ENCODE measurements at regions not wholly inside any gene's neighbourhood (a gene's known extent, or its start where the extent isn't known, plus 50 kb on each side); places are given as distances from the start of the nearest gene placed in this dataset.

DNA sequence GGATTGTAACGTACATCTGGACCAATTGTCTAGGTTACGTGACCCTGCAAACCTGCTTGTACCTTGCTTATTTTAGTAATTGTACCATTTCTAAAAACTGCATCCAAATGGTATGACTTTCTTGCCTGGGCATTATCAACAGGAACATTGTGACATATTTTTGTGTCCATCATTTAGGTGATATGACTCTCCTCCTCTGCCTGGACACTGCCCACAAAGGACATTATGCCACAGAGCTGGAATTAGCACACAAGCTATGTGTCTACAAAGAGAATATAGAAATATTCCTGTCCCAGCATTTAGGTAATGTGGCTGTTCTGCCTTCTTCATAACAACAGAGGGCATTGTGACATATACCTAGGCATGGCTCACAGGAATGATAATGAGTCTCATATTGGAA lies 1153.7 kb upstream of the AMELY start:
- TF ChIP-seq EZH2phosphoT487 (IDR thresholded peaks at IDR 0.05; ENCODE audit: borderline replicate concordance, low read depth, low read length) = no peak
- TF ChIP-seq CTCF (conservative IDR thresholded peaks at IDR 0.05; ENCODE audit: low read length) = no peak

DNA sequence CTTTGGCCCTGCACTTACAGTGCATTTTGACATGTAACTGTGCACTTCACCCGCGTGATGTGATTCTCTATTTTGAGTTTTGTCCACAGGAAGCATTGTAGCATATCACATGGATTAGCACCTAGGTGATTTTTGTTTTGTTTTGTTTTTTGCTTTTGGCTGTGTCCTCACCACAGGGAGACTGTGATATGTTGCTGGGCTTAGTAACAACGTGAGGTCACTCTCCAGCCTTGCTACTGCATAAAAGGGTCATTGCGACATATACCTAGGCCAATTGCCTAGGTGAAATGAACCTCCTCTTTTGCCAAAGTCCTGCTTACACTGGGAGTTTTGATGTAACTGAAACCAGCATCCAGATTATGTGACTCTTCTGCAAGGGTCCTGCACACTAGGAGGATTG lies 1152.9 kb upstream of the AMELY start:
- no peaks in the 10 kb centered on the region for H3K9me3 ChIP-seq (ENCODE audit: low read length)
- no peak overlapping the region for H3K27ac ChIP-seq (ENCODE audit: low read depth, low read length, poor library complexity, severe bottlenecking)
- H3K4me3 ChIP-seq (ENCODE audit: low read depth, low read length, poor library complexity, severe bottlenecking) = no peak overlapping the region
- TF ChIP-seq CTCF (conservative IDR thresholded peaks at IDR 0.05; ENCODE audit: low read length) (no peak), EZH2phosphoT487 (IDR thresholded peaks at IDR 0.05; ENCODE audit: borderline replicate concordance, low read depth, low read length) (no peak)
- H3K9me2 ChIP-seq (ENCODE audit: insufficient read depth, low read length) = no peaks in the 10 kb centered on the region
- no peaks in the 10 kb centered on the region for H4K20me1 ChIP-seq (ENCODE audit: insufficient read depth, low read length)
- no peak overlapping the region for H2AFZ ChIP-seq (ENCODE audit: low read length)
- intact Hi-C loops (cut with micrococcal nuclease; ENCODE audit: unreplicated experiment) = no loop called here
- H3K4me2 ChIP-seq (ENCODE audit: low read length) = no peak overlapping the region
- H3K4me1 ChIP-seq (ENCODE audit: insufficient read depth, low read length, poor library complexity, severe bottlenecking) = no peaks in the 10 kb centered on the region
- H3K79me2 ChIP-seq (ENCODE audit: insufficient read depth, low read depth, low read length) = no peaks in the 10 kb centered on the region
- BruUV-seq (replicated peaks) = no TSS peak
- no peak for DNase-seq (ENCODE audit: low spot score)
- POLR2A ChIA-PET = no interaction called here
- CTCF ChIA-PET (ENCODE audit: unreplicated experiment) = no interaction called here
- no peaks in the 10 kb centered on the region for H3K36me3 ChIP-seq (ENCODE audit: insufficient read depth, low read length)

More for the DNA sequence above, 1153.7 kb upstream of the AMELY start:
- Histone ChIP-seq H3K4me2 (ENCODE audit: low read length) (no peak overlapping the region), H3K9me3 (ENCODE audit: low read length) (no peaks in the 10 kb centered on the region), H3K4me3 (ENCODE audit: low read depth, low read length, poor library complexity, severe bottlenecking) (no peak overlapping the region), H3K27ac (ENCODE audit: low read depth, low read length, poor library complexity, severe bottlenecking) (no peak overlapping the region), H3K9me2 (ENCODE audit: insufficient read depth, low read length) (no peaks in the 10 kb centered on the region), H4K20me1 (ENCODE audit: insufficient read depth, low read length) (no peaks in the 10 kb centered on the region), H2AFZ (ENCODE audit: low read length) (no peak overlapping the region), H3K4me1 (ENCODE audit: insufficient read depth, low read length, poor library complexity, severe bottlenecking) (no peaks in the 10 kb centered on the region), H3K79me2 (ENCODE audit: insufficient read depth, low read depth, low read length) (no peaks in the 10 kb centered on the region), H3K36me3 (ENCODE audit: insufficient read depth, low read length) (no peaks in the 10 kb centered on the region)
- POLR2A ChIA-PET = no interaction called here
- no TSS peak for BruUV-seq (replicated peaks)
- intact Hi-C loops (cut with micrococcal nuclease; ENCODE audit: unreplicated experiment) = no loop called here
- no peak for DNase-seq (ENCODE audit: low spot score)
- CTCF ChIA-PET (ENCODE audit: unreplicated experiment) = no interaction called here

- TF ChIP-seq EZH2phosphoT487 (IDR thresholded peaks at IDR 0.05; ENCODE audit: borderline replicate concordance, low read depth, low read length) (no peak), CTCF (conservative IDR thresholded peaks at IDR 0.05; ENCODE audit: low read length) (no peak)
- H3K27ac ChIP-seq (ENCODE audit: low read depth, low read length, poor library complexity, severe bottlenecking) = no peak overlapping the region
- no peak overlapping the region for H2AFZ ChIP-seq (ENCODE audit: low read length)
- no peaks in the 10 kb centered on the region for H4K20me1 ChIP-seq (ENCODE audit: insufficient read depth, low read length)
- ChIA-PET CTCF (ENCODE audit: unreplicated experiment) (no interaction called here), POLR2A (no interaction called here)
- no peak overlapping the region for H3K4me3 ChIP-seq (ENCODE audit: low read depth, low read length, poor library complexity, severe bottlenecking)
- H3K4me1 ChIP-seq (ENCODE audit: insufficient read depth, low read length, poor library complexity, severe bottlenecking) = no peaks in the 10 kb centered on the region
- no peaks in the 10 kb centered on the region for H3K9me2 ChIP-seq (ENCODE audit: insufficient read depth, low read length)
- H3K79me2 ChIP-seq (ENCODE audit: insufficient read depth, low read depth, low read length) = no peaks in the 10 kb centered on the region
- intact Hi-C loops (cut with micrococcal nuclease; ENCODE audit: unreplicated experiment) = no loop called here
- no peaks in the 10 kb centered on the region for H3K36me3 ChIP-seq (ENCODE audit: insufficient read depth, low read length)
- H3K9me3 ChIP-seq (ENCODE audit: low read length) = no peaks in the 10 kb centered on the region
- no TSS peak for BruUV-seq (replicated peaks)
- no peak overlapping the region for H3K4me2 ChIP-seq (ENCODE audit: low read length)
- DNase-seq (ENCODE audit: low spot score) = no peak
These were observed 1152.4 kb upstream of the AMELY start for GRCh38 chrY:8063973-8064372.

Data from OCI-LY7 (cell line).